Activated B cell treated with CpG ODN at 0.5 μM for 24 hours (primary cell): ENCODE measurements at regions not wholly inside any gene's neighbourhood (a gene's known extent, or its start where the extent isn't known, plus 50 kb on each side); places are given as distances from the start of the nearest gene placed in this dataset.

Source experiments
- ATAC-seq: fragments of 200-7000 bp; cut with Tn5 transposase; one replicate; pipeline ENCODE4 v1.10.0; 2021; ENCODE audit warnings: low read depth, mild to moderate bottlenecking, moderate library complexity
- CTCF ChIA-PET: fragments of 350-600 bp; sonication (Branson Sonifier 250); formaldehyde crosslinking; loops from one replicate; lab custom pipeline; 2021; ENCODE audit warnings: antibody characterized with exemption; lab: Charles Lee
- POLR2A ChIA-PET: fragments of 350-600 bp; sonication (Branson Sonifier 250); formaldehyde crosslinking; loops from one replicate; lab custom pipeline; 2021; ENCODE audit warnings: antibody characterized with exemption; lab: Charles Lee
- DNase-seq: peaks from one replicate; pipeline ENCODE4 v3.0.0; 2022
- H3K27ac Mint-ChIP-seq: one replicate; pipeline ENCODE4 v1.8.0; 2020; ENCODE audit warnings: mixed read lengths
- H3K27me3 Mint-ChIP-seq: one replicate; pipeline ENCODE4 v1.8.0; 2021; ENCODE audit warnings: mixed read lengths
- H3K36me3 Mint-ChIP-seq: one replicate; pipeline ENCODE4 v1.8.0; 2021; ENCODE audit warnings: low read depth, mixed read lengths
- H3K4me1 Mint-ChIP-seq: one replicate; pipeline ENCODE4 v1.8.0; 2021; ENCODE audit warnings: mixed read lengths
- H3K4me3 Mint-ChIP-seq: one replicate; pipeline ENCODE4 v1.8.0; 2020; ENCODE audit warnings: mild to moderate bottlenecking, mixed read lengths
- H3K9me3 Mint-ChIP-seq: one replicate; pipeline ENCODE4 v1.8.0; 2020; ENCODE audit warnings: mixed read lengths
- intact Hi-C: fragments of 100-400 bp; cut with micrococcal nuclease; formaldehyde crosslinking; loops from one replicate; pipeline ENCODE4 v1.15.1; 2024
- TF ChIP-seq, protein P1 (sequence below): fragments of 200-600 bp; IDR thresholded peaks from one replicate; pipeline ENCODE4 v1.8.0; 2022; ENCODE audit warnings: antibody characterized with exemption, mild to moderate bottlenecking

DNA sequence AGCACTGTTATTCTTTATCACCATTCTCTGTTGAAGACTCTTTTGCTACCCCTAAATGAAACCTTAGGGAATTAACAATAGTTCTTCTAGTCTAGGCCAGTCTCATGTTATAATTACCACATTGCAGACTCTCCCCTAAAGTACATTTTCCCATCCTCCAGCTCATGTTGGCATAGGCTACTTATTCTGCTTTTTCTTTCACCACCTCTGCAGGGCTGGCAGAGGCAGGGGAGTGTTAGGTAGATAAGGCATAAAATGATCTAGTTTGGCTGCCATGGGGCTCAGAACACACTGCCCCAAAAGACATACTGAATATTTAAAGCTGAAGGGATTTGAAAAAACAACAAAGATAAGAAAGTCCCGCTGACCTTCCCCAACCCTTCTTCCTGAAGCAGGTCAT lies 82.7 kb upstream of the RFC3 start:
- Mint-ChIP-seq H3K27me3 (peaks cover 59% of the 10 kb centered on the region), H3K36me3 (no peaks in the 10 kb centered on the region), H3K4me3 (no peak overlapping the region), H3K27ac (no peak overlapping the region), H3K9me3 (peaks cover 5% of the 10 kb centered on the region), H3K4me1 (peaks cover 9% of the 10 kb centered on the region)
- CTCF ChIA-PET, result no interaction called here
- no peak for DNase-seq
- TF ChIP-seq, protein P1, sequence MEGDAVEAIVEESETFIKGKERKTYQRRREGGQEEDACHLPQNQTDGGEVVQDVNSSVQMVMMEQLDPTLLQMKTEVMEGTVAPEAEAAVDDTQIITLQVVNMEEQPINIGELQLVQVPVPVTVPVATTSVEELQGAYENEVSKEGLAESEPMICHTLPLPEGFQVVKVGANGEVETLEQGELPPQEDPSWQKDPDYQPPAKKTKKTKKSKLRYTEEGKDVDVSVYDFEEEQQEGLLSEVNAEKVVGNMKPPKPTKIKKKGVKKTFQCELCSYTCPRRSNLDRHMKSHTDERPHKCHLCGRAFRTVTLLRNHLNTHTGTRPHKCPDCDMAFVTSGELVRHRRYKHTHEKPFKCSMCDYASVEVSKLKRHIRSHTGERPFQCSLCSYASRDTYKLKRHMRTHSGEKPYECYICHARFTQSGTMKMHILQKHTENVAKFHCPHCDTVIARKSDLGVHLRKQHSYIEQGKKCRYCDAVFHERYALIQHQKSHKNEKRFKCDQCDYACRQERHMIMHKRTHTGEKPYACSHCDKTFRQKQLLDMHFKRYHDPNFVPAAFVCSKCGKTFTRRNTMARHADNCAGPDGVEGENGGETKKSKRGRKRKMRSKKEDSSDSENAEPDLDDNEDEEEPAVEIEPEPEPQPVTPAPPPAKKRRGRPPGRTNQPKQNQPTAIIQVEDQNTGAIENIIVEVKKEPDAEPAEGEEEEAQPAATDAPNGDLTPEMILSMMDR, result no peak
- POLR2A ChIA-PET, result no interaction called here
- intact Hi-C loops, result no loop called here
- ATAC-seq, result no peak

DNA sequence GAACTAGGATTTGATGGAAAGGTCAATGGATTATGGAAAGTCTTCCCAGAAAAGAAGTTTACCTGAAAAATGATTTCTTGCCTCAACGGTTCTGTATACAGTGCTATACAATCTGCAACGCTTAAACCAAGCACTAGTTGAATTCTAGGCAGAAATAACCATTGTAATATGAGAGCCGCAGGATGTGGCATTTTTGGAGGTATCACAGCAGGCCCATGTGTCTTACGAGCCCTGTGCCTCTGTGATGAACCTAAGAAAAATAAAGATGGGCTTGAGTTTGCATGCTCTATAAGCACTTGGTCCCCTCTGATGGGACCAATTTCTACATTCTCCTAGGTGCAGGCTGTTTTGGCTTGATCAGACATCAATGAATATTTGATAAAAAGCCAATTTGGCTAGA lies 78.7 kb upstream of the RFC3 start:
- no peaks in the 10 kb centered on the region for H3K36me3 Mint-ChIP-seq
- ChIA-PET CTCF (no interaction called here), POLR2A (no interaction called here)
- intact Hi-C loops, result no loop called here
- H3K4me3 Mint-ChIP-seq, result no peak overlapping the region
- peaks cover 6% of the 10 kb centered on the region for H3K4me1 Mint-ChIP-seq
- H3K9me3 Mint-ChIP-seq, result peaks cover 5% of the 10 kb centered on the region
- TF ChIP-seq, protein P1, result no peak
- DNase-seq, result no peak
- H3K27ac Mint-ChIP-seq, result no peak overlapping the region
- ATAC-seq, result no peak
- H3K27me3 Mint-ChIP-seq, result peaks cover 67% of the 10 kb centered on the region

GRCh38 chr13:33740134-33740538 lies 77.8 kb upstream of the RFC3 start:
- intact Hi-C loops, result no loop called here
- Mint-ChIP-seq H3K4me1 (peaks cover 14% of the 10 kb centered on the region), H3K27ac (no peak overlapping the region), H3K36me3 (no peaks in the 10 kb centered on the region), H3K9me3 (peaks cover 5% of the 10 kb centered on the region), H3K27me3 (peaks cover 72% of the 10 kb centered on the region), H3K4me3 (no peak overlapping the region)
- ChIA-PET CTCF (no interaction called here), POLR2A (no interaction called here)
- TF ChIP-seq, protein P1, result no peak
- DNase-seq (no peak), ATAC-seq (no peak)

DNA sequence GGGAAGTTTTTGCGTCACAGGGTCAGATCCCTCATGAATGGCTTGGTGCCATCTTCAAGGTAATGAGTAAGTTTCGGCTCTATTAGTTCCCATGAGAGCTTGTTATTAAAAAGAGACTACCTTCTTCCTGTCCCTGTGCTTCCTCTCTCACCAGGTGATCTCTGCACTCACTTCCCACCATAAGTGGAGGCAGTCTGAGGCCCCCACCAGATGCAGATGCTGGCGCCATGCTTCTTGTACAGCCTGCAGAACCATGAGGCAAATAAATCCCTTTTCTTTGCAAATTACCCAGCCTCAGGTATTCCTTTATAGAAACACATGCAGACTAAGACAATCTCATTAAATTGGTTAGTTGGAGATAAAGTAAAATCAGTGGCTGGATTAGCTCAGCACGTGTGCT lies 75.6 kb upstream of the RFC3 start:
- POLR2A ChIA-PET, result no interaction called here
- Mint-ChIP-seq H3K4me3 (no peak overlapping the region), H3K27me3 (peaks cover 61% of the 10 kb centered on the region), H3K4me1 (peaks cover 24% of the 10 kb centered on the region), H3K27ac (no peak overlapping the region), H3K36me3 (no peaks in the 10 kb centered on the region), H3K9me3 (no peaks in the 10 kb centered on the region)
- ATAC-seq (no peak), DNase-seq (no peak)
- intact Hi-C loops, result no loop called here
- CTCF ChIA-PET, result no interaction called here
- TF ChIP-seq, protein P1, result no peak

DNA sequence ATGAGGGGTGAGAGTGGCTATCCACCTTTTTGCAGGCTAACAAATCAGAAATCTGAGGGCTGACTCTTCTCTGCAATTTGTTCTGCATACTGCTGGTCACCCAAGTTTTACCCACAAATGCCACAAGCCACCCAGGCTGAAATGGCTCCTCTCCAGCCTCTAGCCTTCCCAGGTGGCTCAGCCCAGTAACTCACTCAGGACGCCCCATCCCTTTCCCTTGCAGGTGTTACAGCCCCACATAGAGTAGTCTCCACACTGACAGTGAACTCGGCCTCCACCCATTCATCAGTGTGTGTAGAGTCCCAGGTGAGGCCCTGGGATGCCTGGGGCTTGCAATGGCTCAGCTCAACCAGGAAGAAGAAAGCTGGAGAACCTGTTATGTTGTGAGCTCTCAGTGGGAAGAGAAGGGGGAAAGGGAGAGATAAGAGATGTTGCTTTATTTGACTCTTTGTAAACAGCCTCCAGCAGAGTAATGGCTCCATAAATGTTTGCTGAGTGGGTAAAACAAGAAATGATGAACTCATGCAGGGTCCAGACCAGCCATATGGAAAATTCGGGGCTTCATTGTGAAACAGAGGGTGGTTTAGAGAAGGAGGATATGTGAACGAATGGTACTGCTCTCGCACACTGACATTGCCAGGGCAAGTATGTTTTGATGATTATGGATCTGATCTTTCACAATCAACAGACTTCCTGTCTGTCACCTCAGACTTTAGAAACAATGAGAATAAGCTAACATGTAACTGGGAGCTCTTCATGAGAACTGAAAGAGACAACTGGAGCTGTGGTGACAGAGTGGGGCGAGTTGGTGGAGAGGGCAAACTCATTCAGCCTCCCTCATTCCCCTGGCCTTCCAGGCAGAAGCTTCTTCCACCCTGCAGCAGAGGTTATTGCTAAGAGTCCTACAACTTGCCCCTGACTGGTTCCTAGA lies 74.2 kb upstream of the RFC3 start:
- Mint-ChIP-seq H3K9me3 (peaks cover 4% of the 10 kb centered on the region), H3K27ac (no peak overlapping the region)

More for the DNA sequence above, 74.2 kb upstream of the RFC3 start:
- ChIA-PET POLR2A (no interaction called here), CTCF (no interaction called here)
- intact Hi-C loops, result no loop called here
- Mint-ChIP-seq H3K27me3 (peaks cover 65% of the 10 kb centered on the region), H3K4me1 (peaks cover 24% of the 10 kb centered on the region), H3K4me3 (no peak overlapping the region), H3K36me3 (no peaks in the 10 kb centered on the region)
- DNase-seq, result no peak
- TF ChIP-seq, protein P1, result no peak
- no peak for ATAC-seq
